ENCODE measurements at regions not wholly inside any gene's neighbourhood (a gene's known extent, or its start where the extent isn't known, plus 50 kb on each side); places are given as distances from the start of the nearest gene placed in this dataset.

GRCh38 chr13:76012091-76012721 lies 376.1 kb downstream of the LMO7 start:
- Histone ChIP-seq H3K79me2 (no peaks in the 10 kb centered on the region), H3K9ac (no peak overlapping the region), H2AFZ (no peak overlapping the region), H3K9me3 (ENCODE audit: control insufficient read depth, low read length) (no peaks in the 10 kb centered on the region), H3K27me3 (ENCODE audit: control insufficient read depth, insufficient read depth, low read length) (no peaks in the 10 kb centered on the region), H3K4me3 (ENCODE audit: low read depth, low read length) (no peak overlapping the region), H3K36me3 (ENCODE audit: control insufficient read depth, insufficient read depth, low read length) (no peaks in the 10 kb centered on the region), H3K4me2 (ENCODE audit: low read length) (no peak overlapping the region), H3K4me1 (no peaks in the 10 kb centered on the region), H3K27ac (no peak overlapping the region)
- no peak for TF ChIP-seq CTCF (IDR thresholded peaks at IDR 0.05)

GRCh38 chr13:76009267-76009890 lies 373.2 kb downstream of the LMO7 start:
- no peaks in the 10 kb centered on the region for H3K36me3 ChIP-seq (ENCODE audit: control insufficient read depth, insufficient read depth, low read length)
- no peak overlapping the region for H2AFZ ChIP-seq
- no peak overlapping the region for H3K4me2 ChIP-seq (ENCODE audit: low read length)
- no peaks in the 10 kb centered on the region for H3K27me3 ChIP-seq (ENCODE audit: control insufficient read depth, insufficient read depth, low read length)
- H3K27ac ChIP-seq: no peak overlapping the region
- TF ChIP-seq CTCF (IDR thresholded peaks at IDR 0.05): no peak
- H3K4me3 ChIP-seq (ENCODE audit: low read depth, low read length): no peak overlapping the region
- H3K79me2 ChIP-seq: no peaks in the 10 kb centered on the region
- no peaks in the 10 kb centered on the region for H3K4me1 ChIP-seq
- H3K9ac ChIP-seq: no peak overlapping the region
- H3K9me3 ChIP-seq (ENCODE audit: control insufficient read depth, low read length): no peaks in the 10 kb centered on the region

GRCh38 chr13:76004416-76004815 lies 368.3 kb downstream of the LMO7 start:
- Histone ChIP-seq H3K4me1 (no peaks in the 10 kb centered on the region), H3K9ac (no peak overlapping the region), H2AFZ (no peak overlapping the region), H3K79me2 (no peaks in the 10 kb centered on the region), H3K4me3 (ENCODE audit: low read depth, low read length) (no peak overlapping the region), H3K36me3 (ENCODE audit: control insufficient read depth, insufficient read depth, low read length) (no peaks in the 10 kb centered on the region), H3K27ac (no peak overlapping the region), H3K27me3 (ENCODE audit: control insufficient read depth, insufficient read depth, low read length) (no peaks in the 10 kb centered on the region), H3K9me3 (ENCODE audit: control insufficient read depth, low read length) (no peaks in the 10 kb centered on the region), H3K4me2 (ENCODE audit: low read length) (no peak overlapping the region)
- no peak for TF ChIP-seq CTCF (IDR thresholded peaks at IDR 0.05)

- Histone ChIP-seq H3K27me3 (ENCODE audit: control insufficient read depth, insufficient read depth, low read length) (no peaks in the 10 kb centered on the region), H3K4me3 (ENCODE audit: low read depth, low read length) (no peak overlapping the region), H3K9ac (no peak overlapping the region), H3K4me2 (ENCODE audit: low read length) (no peak overlapping the region), H2AFZ (no peak overlapping the region), H3K4me1 (no peaks in the 10 kb centered on the region), H3K79me2 (no peaks in the 10 kb centered on the region), H3K36me3 (ENCODE audit: control insufficient read depth, insufficient read depth, low read length) (no peaks in the 10 kb centered on the region), H3K27ac (no peak overlapping the region), H3K9me3 (ENCODE audit: control insufficient read depth, low read length) (no peaks in the 10 kb centered on the region)
- no peak for TF ChIP-seq CTCF (IDR thresholded peaks at IDR 0.05)
These were observed 364.0 kb downstream of the LMO7 start for GRCh38 chr13:76000131-76000530.

GRCh38 chr13:75996582-75996981 lies 360.5 kb downstream of the LMO7 start:
- no peak overlapping the region for H3K27ac ChIP-seq
- no peaks in the 10 kb centered on the region for H3K79me2 ChIP-seq
- no peak overlapping the region for H3K4me2 ChIP-seq (ENCODE audit: low read length)
- no peak overlapping the region for H3K4me3 ChIP-seq (ENCODE audit: low read depth, low read length)
- H3K9ac ChIP-seq: no peak overlapping the region
- no peaks in the 10 kb centered on the region for H3K36me3 ChIP-seq (ENCODE audit: control insufficient read depth, insufficient read depth, low read length)
- H3K27me3 ChIP-seq (ENCODE audit: control insufficient read depth, insufficient read depth, low read length): no peaks in the 10 kb centered on the region
- H2AFZ ChIP-seq: no peak overlapping the region
- H3K4me1 ChIP-seq: no peaks in the 10 kb centered on the region
- H3K9me3 ChIP-seq (ENCODE audit: control insufficient read depth, low read length): no peaks in the 10 kb centered on the region
- TF ChIP-seq CTCF (IDR thresholded peaks at IDR 0.05): no peak

Data from parathyroid adenoma (tissue), 2 donors.